Astrocyte (in vitro differentiated cells and primary cell): ENCODE measurements at regions not wholly inside any gene's neighbourhood (a gene's known extent, or its start where the extent isn't known, plus 50 kb on each side); places are given as distances from the start of the nearest gene placed in this dataset.
A peak's percentile ranks its signal among the peaks of the same experiment; 100 is the strongest.

Experiments
- DNase-seq: peaks from one replicate; pipeline ENCODE4 v3.0.0-alpha.2; 2010; ENCODE audit warnings: low read depth
- FAIRE-seq: peaks from 2 replicates; lab custom pipeline; 2011; peaks lifted over from hg19 to GRCh38; lab: Jason Lieb, UNC
- H2AFZ ChIP-seq: 2 replicates; pipeline ENCODE4 v1.6.0; 2012; ENCODE audit warnings: low read depth, low read length, inconsistent platforms
- H3K27ac ChIP-seq: 2 replicates; pipeline ENCODE4 v1.5.1; 2011; ENCODE audit warnings: low read depth, low read length, inconsistent platforms
- H3K27me3 ChIP-seq: 2 replicates; pipeline ENCODE4 v1.6.0; 2011; ENCODE audit warnings: low read length, inconsistent platforms; ENCODE audit not compliant: insufficient read depth
- H3K36me3 ChIP-seq: 2 replicates; pipeline ENCODE4 v1.5.1; 2011; ENCODE audit warnings: low read length, inconsistent platforms; ENCODE audit not compliant: insufficient read depth
- H3K4me1 ChIP-seq: 2 replicates; pipeline ENCODE4 v1.5.1; 2011; ENCODE audit warnings: low read length, inconsistent platforms; ENCODE audit not compliant: insufficient read depth
- H3K4me2 ChIP-seq: 2 replicates; pipeline ENCODE4 v1.6.0; 2012; ENCODE audit warnings: low read length, inconsistent platforms
- H3K4me3 ChIP-seq: 2 replicates; pipeline ENCODE4 v1.5.1; 2011; ENCODE audit warnings: low read depth, mild to moderate bottlenecking, low read length, inconsistent platforms; ENCODE audit not compliant: insufficient read depth
- H3K79me2 ChIP-seq: 2 replicates; pipeline ENCODE4 v1.6.0; 2012; ENCODE audit warnings: mild to moderate bottlenecking, low read length, inconsistent platforms; ENCODE audit not compliant: insufficient read depth
- H3K9ac ChIP-seq: 2 replicates; pipeline ENCODE4 v1.6.0; 2012; ENCODE audit warnings: mild to moderate bottlenecking, low read length, inconsistent platforms
- H3K9me3 ChIP-seq: 2 replicates; pipeline ENCODE4 v1.5.1; 2012; ENCODE audit warnings: low read depth, mild to moderate bottlenecking, low read length, inconsistent platforms; ENCODE audit not compliant: insufficient read depth
- H4K20me1 ChIP-seq: 2 replicates; pipeline ENCODE4 v1.6.0; 2012; ENCODE audit warnings: low read length, inconsistent platforms; ENCODE audit not compliant: insufficient read depth
- H3K27ac Mint-ChIP-seq: one replicate; pipeline ENCODE4 v1.8.0; 2021; ENCODE audit warnings: mild to moderate bottlenecking, mixed read lengths; ENCODE audit not compliant: unreplicated experiment
- H3K27me3 Mint-ChIP-seq: one replicate; pipeline ENCODE4 v1.8.0; 2021; ENCODE audit warnings: low read depth, mixed read lengths; ENCODE audit not compliant: unreplicated experiment
- H3K36me3 Mint-ChIP-seq: one replicate; pipeline ENCODE4 v1.8.0; 2021; ENCODE audit warnings: low read depth, mixed read lengths; ENCODE audit not compliant: unreplicated experiment
- H3K4me1 Mint-ChIP-seq: one replicate; pipeline ENCODE4 v1.8.0; 2021; ENCODE audit warnings: low read depth, mixed read lengths; ENCODE audit not compliant: unreplicated experiment
- H3K4me3 Mint-ChIP-seq: one replicate; pipeline ENCODE4 v1.8.0; 2021; ENCODE audit warnings: mild to moderate bottlenecking, moderate library complexity, mixed read lengths; ENCODE audit not compliant: unreplicated experiment
- H3K9me3 Mint-ChIP-seq: one replicate; pipeline ENCODE4 v1.8.0; 2021; ENCODE audit warnings: mild to moderate bottlenecking, mixed read lengths; ENCODE audit not compliant: unreplicated experiment
- CTCF ChIP-seq: IDR thresholded peaks from 2 replicates; pipeline ENCODE4 v1.5.1; 2011; ENCODE audit warnings: low read depth, mild to moderate bottlenecking, inconsistent platforms, low read length, moderate library complexity; ENCODE audit not compliant: insufficient read depth
- EZH2 ChIP-seq: IDR thresholded peaks from 2 replicates; pipeline ENCODE4 v1.6.1; 2012; ENCODE audit warnings: mild to moderate bottlenecking, low read length, inconsistent platforms; ENCODE audit not compliant: insufficient read depth

- Histone ChIP-seq H4K20me1 (no peaks in the 10 kb centered on the region), H3K36me3 (no peaks in the 10 kb centered on the region), H3K79me2 (no peaks in the 10 kb centered on the region), H3K27ac (no peak overlapping the region), H3K4me3 (no peak overlapping the region), H3K27me3 (no peaks in the 10 kb centered on the region), H2AFZ (no peak overlapping the region), H3K4me2 (peak overlapping the region; percentile 16), H3K4me1 (peaks cover 5% of the 10 kb centered on the region), H3K9me3 (no peaks in the 10 kb centered on the region), H3K9ac (no peak overlapping the region)
- no peaks in the 10 kb centered on the region for H3K9me3 Mint-ChIP-seq
- DNase-seq = peak; percentile 56
- H3K27ac Mint-ChIP-seq = peak overlapping the region; percentile 84
- FAIRE-seq = no peak
- no peak for TF ChIP-seq EZH2
- TF ChIP-seq CTCF = no peak
- H3K27me3 Mint-ChIP-seq = no peaks in the 10 kb centered on the region
- H3K36me3 Mint-ChIP-seq = no peaks in the 10 kb centered on the region
- no peak overlapping the region for H3K4me3 Mint-ChIP-seq
- H3K4me1 Mint-ChIP-seq = peaks cover 26% of the 10 kb centered on the region
These were observed 1071.2 kb downstream of the EFNB2 start for GRCh38 chr13:105464249-105464648.

GRCh38 chr13:105463011-105463501, 1072.4 kb downstream of the EFNB2 start:
- FAIRE-seq (no peak), DNase-seq (peak; percentile 33)
- H3K79me2 ChIP-seq = no peaks in the 10 kb centered on the region
- no peaks in the 10 kb centered on the region for H3K27me3 ChIP-seq
- Mint-ChIP-seq H3K4me1 (peaks cover 26% of the 10 kb centered on the region), H3K36me3 (no peaks in the 10 kb centered on the region), H3K27ac (no peak overlapping the region), H3K4me3 (no peak overlapping the region), H3K27me3 (no peaks in the 10 kb centered on the region), H3K9me3 (no peaks in the 10 kb centered on the region)
- H3K4me2 ChIP-seq = no peak overlapping the region
- no peak overlapping the region for H3K9ac ChIP-seq
- H3K27ac ChIP-seq = no peak overlapping the region
- no peaks in the 10 kb centered on the region for H3K36me3 ChIP-seq
- H3K9me3 ChIP-seq = no peaks in the 10 kb centered on the region
- no peak overlapping the region for H3K4me3 ChIP-seq
- H2AFZ ChIP-seq = no peak overlapping the region
- TF ChIP-seq CTCF (no peak), EZH2 (no peak)
- H3K4me1 ChIP-seq = peaks cover 5% of the 10 kb centered on the region
- no peaks in the 10 kb centered on the region for H4K20me1 ChIP-seq

DNA sequence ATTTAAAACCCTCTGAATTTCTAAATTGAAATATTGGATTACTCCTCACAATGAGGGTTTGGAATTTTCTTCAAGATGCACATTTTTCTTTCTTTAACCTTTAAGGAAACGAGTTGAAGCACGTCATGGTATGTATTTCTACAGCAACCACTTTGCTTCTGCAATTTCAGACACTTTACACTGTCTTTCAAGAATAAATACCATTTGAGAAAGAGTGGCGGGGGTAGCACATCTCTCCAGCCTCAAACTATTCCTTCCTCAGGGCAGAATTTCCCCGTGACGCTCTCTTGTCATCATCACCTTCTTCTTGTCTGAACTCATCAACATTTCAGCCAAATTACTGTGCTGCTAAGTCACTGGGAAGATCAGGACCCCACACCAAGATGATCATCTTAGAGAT, 1073.4 kb downstream of the EFNB2 start:
- H3K4me2 ChIP-seq = no peak overlapping the region

More for the DNA sequence above, 1073.4 kb downstream of the EFNB2 start:
- Mint-ChIP-seq H3K27ac (no peak overlapping the region), H3K4me1 (peaks cover 26% of the 10 kb centered on the region), H3K9me3 (no peaks in the 10 kb centered on the region), H3K4me3 (no peak overlapping the region), H3K36me3 (no peaks in the 10 kb centered on the region), H3K27me3 (no peaks in the 10 kb centered on the region)
- Histone ChIP-seq H3K4me1 (peaks cover 5% of the 10 kb centered on the region), H4K20me1 (no peaks in the 10 kb centered on the region), H3K27me3 (no peaks in the 10 kb centered on the region), H2AFZ (no peak overlapping the region), H3K27ac (no peak overlapping the region), H3K36me3 (no peaks in the 10 kb centered on the region), H3K79me2 (no peaks in the 10 kb centered on the region), H3K9me3 (no peaks in the 10 kb centered on the region), H3K9ac (no peak overlapping the region), H3K4me3 (no peak overlapping the region)
- DNase-seq = no peak
- FAIRE-seq = no peak
- TF ChIP-seq EZH2 (no peak), CTCF (no peak)
